ENCODE measurements at regions not wholly inside any gene's neighbourhood (a gene's known extent, or its start where the extent isn't known, plus 50 kb on each side); places are given as distances from the start of the nearest gene placed in this dataset.
"Not testable (repeated sequence)": the region's sequence is repeated elsewhere in the genome, so short reads cannot be mapped to it uniquely, and the experiment has no call there.

DNA sequence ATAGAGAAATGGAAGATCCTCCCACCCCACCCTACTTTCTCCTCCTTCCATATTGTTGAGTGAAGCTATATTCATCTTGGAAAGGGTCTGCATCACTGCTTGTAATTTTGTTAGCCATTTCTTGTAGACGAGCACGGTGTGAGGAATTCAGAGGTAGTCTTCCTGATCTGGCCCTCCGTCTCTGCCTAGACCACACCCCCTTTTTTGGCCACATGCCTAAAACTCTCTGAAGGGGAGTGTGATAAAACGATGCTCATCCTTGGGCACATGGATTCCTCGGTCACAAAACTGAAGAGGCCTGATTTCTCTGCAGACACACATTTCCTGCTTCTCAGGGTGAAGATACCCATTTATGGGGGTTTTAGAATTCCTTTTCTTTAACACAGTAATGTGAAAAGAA lies 182.8 kb downstream of the LARP7 start:
- TF ChIP-seq CTCF (IDR thresholded peaks at IDR 0.05; ENCODE audit: low read depth, low read length) = no peak
- H3K4me3 ChIP-seq (replicated peaks in 1 of 2; ENCODE audit: low read depth in 2 of 2, low read length in 2 of 2) = no peak overlapping the region
- DNase-seq (ENCODE audit: low read depth in 2 of 2) = no peak

GRCh38 chr4:112823156-112823555 lies 186.2 kb downstream of the LARP7 start:
- H3K4me3 ChIP-seq (replicated peaks in 1 of 2; ENCODE audit: low read depth in 2 of 2, low read length in 2 of 2) = no peak overlapping the region
- no peak for TF ChIP-seq CTCF (IDR thresholded peaks at IDR 0.05; ENCODE audit: low read depth, low read length)
- DNase-seq (ENCODE audit: low read depth in 2 of 2) = no peak

DNA sequence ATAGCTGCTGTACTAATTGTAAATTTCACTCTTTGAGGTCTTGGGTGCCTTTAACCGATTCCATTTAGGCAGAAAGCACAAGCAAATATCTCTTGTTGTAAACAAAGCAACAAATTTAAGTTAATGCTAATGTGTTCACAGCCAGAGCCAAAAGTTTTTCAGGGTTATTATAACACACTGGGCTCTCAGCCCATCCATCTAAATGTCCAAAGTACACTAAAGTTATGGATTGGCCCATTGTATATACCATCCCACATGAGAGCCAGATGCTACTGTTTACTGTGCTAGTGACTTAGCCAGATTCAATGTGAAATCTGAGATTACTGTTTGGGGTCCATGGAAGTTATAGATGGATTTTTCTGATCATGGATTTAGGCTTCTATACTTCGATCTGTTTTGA lies 186.7 kb downstream of the LARP7 start:
- no peak for TF ChIP-seq CTCF (IDR thresholded peaks at IDR 0.05; ENCODE audit: low read depth, low read length)
- DNase-seq (ENCODE audit: low read depth in 2 of 2) = no peak
- no peak overlapping the region for H3K4me3 ChIP-seq (replicated peaks in 1 of 2; ENCODE audit: low read depth in 2 of 2, low read length in 2 of 2)

DNA sequence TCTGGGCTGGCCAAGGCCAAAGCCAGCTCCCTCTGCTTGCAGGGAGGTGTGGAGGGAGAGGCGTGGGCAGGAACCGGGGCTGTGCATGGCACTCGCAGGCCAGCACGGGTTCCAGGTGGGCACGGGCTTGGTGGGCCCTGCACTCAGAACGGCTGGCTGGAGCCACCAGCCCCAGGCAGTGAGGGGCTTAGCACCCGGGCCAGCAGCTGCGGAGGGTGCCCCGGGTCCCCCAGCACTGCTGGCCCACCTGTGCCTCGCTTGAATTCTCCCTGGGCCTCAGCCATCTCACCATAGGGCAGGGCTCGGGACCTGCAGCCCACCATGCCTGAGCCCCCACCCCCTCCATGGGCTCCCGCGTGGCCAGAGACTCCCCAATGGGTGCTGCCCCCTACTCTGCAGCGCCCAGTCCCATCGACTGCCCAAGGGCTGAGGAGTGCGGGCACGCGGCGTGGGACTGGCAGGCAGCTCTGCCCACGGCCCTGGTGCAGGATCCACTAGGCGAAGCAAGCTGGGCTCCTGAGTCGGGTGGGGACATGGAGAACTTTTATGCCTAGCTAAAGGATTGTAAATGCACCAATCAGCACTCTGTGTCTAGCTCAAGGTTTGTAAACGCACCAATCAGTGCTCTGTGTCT lies 193.9 kb downstream of the LARP7 start:
- no peak overlapping the region for H3K4me3 ChIP-seq (replicated peaks in 1 of 2; ENCODE audit: low read depth in 2 of 2, low read length in 2 of 2)
- DNase-seq (ENCODE audit: low read depth in 2 of 2) = no peak
- TF ChIP-seq CTCF (IDR thresholded peaks at IDR 0.05; ENCODE audit: low read depth, low read length) = no peak

GRCh38 chr4:112832493-112832892 lies 195.6 kb downstream of the LARP7 start:
- DNase-seq (ENCODE audit: low read depth in 2 of 2) = no peak
- TF ChIP-seq CTCF (IDR thresholded peaks at IDR 0.05; ENCODE audit: low read depth, low read length) = no peak
- H3K4me3 ChIP-seq (replicated peaks in 1 of 2; ENCODE audit: low read depth in 2 of 2, low read length in 2 of 2) = no peak overlapping the region

DNA sequence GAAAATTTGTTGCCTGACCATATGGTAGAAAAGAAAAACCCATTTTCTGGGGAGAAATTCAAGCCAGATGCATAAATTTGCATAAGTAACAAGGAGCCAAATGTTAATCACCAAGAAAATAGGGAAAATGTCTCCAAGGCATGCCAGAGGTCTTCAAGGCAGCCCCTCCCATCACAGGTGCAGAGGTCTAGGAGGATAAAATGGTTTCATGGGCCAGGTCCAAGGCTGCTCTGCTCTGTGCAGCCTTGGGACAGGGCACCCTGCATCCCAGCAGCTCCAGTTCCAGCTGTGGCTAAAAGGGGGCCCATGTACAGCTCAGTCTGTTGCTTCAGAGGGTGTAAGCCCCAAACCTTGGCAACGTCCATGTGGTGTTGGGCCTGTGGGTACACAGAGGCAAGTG lies 200.0 kb downstream of the LARP7 start:
- DNase-seq (ENCODE audit: low read depth in 2 of 2) = no peak
- no peak for TF ChIP-seq CTCF (IDR thresholded peaks at IDR 0.05; ENCODE audit: low read depth, low read length)
- H3K4me3 ChIP-seq (replicated peaks in 1 of 2; ENCODE audit: low read depth in 2 of 2, low read length in 2 of 2) = no peak overlapping the region

DNA sequence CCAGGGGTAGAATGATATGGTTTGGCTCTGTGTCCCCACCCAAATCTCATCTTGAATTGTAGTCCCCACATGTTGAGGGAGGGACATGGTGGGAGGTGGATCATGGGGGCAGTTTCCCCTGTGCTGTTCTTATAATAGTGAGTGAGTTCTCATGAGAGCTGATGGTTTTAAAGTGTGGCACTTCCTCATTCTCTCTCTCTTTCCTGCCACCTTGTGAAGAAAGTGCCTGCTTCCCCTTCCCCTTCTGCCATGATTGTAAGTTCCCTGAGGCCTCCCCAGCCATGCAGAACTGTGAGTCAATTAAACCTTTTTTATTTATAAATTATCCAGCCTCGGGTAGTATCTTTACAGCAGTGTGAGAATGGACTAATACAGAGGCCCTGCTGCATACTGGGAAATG lies 201.1 kb downstream of the LARP7 start:
- not testable (repeated sequence) for DNase-seq (ENCODE audit: low read depth in 2 of 2); H3K4me3 ChIP-seq (replicated peaks in 1 of 2; ENCODE audit: low read depth in 2 of 2, low read length in 2 of 2)

Measured in cardiac fibroblast (primary cell).